ENCODE measurements at regions not wholly inside any gene's neighbourhood (a gene's known extent, or its start where the extent isn't known, plus 50 kb on each side); places are given as distances from the start of the nearest gene placed in this dataset.
"Not testable (repeated sequence)": the region's sequence is repeated elsewhere in the genome, so short reads cannot be mapped to it uniquely, and the experiment has no call there.

GRCh38 chr14:45838597-45838996 is 585.6 kb upstream of the MIS18BP1 start:
- DNase-seq, result peak; percentile 20

DNA sequence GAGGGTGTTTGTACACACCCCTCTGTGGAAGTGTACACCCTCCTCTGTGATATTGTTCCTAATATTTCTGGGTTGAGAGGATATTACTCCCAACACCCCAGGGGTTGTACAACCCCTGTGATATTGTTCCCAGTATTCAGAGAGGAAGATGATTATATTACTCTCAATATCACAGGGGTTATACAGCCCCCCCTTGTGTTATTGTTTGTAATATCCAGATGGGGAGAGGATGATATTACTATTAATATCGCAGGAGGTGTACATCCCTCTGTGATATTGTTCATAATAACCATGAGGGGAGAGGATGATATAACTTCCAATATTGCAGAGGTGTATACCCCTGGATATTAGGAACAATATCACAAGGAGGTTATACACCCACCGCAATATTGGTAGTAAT is 566.1 kb upstream of the MIS18BP1 start:
- no peak for DNase-seq

DNA sequence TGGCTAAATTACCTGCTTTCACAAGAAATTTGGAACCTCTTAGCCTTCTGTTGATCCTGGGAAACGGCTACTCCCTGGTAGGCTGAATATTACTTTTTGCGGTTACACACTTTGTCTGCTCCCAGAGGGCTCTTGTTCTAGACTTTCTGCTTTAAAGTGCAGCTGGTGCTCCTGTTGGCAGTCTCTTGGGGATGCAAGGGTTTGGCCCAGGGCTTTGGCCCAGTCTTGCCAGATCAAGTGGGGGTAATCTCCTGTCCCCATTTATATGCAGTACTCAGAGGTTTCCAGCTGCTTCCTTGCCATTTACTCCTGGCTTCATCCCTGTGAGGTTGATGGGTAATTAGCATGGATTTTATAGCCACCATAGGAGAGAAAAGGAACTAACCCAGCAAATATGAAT is 558.2 kb upstream of the MIS18BP1 start:
- no peak for DNase-seq

GRCh38 chr14:45810152-45810872 is 557.3 kb upstream of the MIS18BP1 start:
- peak; percentile 10 for DNase-seq

DNA sequence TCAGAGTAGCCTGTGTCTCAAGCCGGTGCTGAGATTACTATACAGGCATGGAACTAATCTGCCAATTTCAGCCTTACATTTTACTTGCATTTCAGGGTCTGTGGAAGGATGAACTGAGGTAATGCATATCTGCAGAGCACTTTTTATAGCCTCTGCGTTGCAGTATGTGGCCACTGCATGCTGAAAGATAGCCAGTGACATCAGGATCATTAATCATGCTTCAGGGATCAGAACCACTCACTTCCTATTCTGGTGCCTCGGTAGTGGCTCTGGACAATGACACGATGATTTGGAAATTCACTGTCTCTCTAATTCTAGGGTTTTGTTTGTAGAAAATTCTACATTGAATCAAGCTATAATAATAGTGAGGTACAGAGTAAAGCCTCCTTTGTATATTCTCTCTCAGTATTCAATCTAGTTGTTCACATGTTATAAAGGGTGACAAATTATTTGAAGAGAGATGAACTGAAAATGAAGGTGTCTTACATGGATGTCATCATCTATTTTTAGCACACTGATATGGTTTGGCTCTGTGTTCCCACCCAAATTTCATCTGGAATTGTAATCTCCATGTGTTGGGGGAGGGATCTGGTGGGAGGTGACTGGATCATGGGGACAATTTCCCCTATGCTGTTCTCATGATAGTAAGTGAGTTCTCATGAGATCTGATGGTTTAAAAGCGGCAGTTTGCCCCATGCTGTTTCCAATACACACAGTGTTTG is 554.3 kb upstream of the MIS18BP1 start:
- no peak for DNase-seq

DNA sequence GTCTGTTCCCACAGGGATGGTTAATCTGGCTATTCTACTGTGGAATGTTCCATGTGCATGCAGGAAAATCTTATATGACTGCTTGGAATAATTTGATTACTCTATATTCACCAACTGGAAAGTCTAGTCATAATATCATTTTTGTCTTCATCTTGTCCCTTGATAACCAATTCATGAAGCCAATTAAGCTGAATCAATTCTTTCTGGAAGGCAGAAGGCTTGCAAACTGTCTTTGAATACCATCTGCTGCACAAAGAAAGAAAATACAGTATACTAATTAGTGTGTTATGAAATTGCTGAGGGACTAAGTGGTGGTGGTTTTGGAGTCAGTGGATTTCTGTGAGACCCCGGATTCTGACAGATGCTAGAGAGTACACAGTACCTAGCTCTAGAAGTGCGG is 546.5 kb upstream of the MIS18BP1 start:
- no peak for DNase-seq

DNA sequence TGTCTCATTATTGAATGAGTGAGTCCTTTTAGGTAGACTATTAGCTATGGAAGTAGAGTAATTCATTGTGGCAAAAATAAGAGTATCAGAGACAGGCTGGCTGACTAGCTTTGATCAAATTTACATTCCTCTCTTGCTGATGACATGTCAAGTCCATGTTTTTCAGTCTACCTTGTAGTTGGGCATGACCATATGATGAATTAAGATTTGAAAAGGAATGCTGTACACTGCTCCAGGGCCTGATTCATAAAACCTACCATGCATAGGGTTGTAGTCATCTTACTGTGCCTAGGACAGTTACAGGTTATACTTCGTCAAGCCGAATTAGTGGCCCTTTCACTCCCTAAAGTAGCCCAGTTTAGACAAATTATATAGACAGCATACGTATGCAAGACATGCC is 545.7 kb upstream of the MIS18BP1 start:
- DNase-seq, result no peak

DNA sequence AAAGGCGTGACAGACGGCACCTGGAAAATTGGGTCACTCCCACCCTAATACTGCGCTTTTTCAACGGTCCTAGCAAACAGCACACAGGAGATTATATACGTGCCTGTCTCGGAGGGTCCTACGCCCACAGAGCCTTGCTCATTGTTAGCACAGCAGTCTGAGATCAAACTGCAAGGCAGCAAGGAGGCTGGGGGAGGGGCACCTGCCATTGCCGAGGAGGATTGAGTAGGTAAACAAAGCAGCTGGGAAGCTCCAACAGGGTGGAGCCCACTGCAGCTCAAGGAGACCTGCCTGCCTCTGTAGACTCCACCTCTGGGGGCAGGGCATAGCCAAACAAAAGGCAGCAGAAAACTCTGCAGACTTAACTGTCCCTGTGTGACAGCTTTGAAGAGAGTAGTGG is 543.0 kb upstream of the MIS18BP1 start:
- not testable (repeated sequence) for DNase-seq

DNA sequence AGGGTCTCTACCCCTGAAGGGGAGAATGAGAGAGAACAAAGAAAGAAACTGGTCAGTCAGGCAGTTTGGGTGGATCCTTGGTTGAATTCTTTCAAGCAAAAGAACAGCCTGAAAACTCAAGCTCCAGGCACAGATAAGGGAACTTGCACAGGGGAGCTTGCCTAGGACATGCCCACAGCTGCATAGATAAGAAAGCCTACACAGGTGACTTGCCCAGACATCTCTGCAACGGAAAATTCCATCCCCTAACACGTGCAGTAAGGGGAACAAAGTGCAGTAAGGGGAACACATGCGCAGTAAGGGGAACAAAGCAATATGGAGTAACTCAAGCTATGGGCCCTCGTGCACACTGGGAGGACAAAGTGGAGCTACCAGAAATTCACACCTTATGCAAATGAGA is 540.1 kb upstream of the MIS18BP1 start:
- DNase-seq, result no peak

- DNase-seq, result no peak
These were observed 537.3 kb upstream of the MIS18BP1 start for GRCh38 chr14:45790293-45790692.

DNA sequence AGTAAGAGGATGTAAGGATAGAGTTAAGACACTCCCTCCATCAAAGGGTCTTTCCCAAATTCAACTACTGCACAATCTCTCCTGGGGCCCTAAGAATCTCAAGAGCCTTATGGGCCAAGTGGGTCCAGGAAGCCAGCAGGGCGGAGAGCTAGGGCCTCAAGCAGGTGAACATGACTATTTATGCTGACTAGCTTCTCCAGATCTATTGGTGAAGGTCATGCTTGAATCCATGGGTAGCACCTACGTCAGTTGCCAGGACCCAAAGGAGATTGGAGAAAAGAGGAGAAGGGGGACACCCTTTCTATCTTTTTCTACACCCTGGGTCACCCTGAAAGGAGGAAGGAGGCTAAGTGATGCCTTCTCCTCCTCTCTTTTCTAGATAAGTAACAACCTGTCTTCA is 534.2 kb upstream of the MIS18BP1 start:
- DNase-seq, result no peak

DNA sequence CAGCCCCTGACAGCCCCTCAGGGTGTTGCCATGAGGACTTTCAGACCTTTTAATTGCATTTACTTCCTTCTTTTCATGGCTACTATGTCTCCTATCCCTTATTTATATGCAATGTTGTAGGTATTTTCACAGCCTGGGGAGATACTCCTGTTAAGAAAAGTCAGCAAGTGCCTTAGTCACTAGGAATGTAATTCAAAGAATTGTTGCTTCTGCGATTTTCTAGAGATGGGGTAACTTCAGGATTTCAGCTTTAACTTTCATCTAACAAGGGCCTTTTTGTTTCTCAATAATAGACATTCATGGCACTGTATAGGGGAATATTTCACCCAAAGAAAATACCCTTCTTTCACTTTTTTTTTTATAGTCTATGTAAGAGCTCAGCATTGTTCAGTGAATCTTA is 533.3 kb upstream of the MIS18BP1 start:
- no peak for DNase-seq

DNA sequence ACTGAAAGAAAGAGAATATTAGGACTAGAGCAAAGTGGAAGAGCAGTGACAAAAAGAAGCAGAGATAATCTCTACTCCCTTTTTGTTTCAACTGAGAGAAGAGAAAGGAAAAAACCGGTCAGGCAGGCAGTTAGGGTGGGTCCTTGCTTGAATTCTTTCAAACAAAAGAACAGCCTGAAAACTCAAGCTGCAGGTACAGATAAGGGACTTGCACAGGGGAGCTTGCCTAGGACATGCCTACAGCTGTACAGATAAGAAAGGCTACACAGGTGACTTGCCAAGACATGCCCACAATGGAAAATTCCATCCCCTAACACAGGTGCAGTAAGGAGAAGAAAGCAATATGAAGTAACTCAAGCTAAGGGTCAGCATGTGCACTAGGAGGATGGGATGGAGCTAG is 532.2 kb upstream of the MIS18BP1 start:
- no peak for DNase-seq

- DNase-seq, result no peak
These were observed 513.2 kb upstream of the MIS18BP1 start for GRCh38 chr14:45766247-45766646.

DNA sequence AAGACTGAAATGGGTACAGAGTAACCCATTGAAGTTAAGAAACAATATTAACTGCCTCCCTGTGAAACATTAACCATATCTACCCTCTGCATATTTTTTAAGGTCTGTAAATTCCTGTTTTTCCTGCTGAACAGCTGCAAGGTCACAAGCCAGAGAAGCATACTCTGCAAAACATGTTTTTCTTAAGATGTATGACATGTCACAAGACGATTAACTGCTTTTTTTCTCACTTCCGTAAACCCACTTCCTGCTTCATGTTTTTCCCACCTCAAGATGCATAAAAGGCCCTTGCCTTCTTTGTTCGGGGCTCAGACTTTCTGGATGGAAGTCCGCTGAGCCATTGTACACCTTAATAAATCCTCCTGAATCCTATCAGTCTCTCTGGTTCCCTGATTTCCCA is 504.7 kb upstream of the MIS18BP1 start:
- no peak for DNase-seq

DNA sequence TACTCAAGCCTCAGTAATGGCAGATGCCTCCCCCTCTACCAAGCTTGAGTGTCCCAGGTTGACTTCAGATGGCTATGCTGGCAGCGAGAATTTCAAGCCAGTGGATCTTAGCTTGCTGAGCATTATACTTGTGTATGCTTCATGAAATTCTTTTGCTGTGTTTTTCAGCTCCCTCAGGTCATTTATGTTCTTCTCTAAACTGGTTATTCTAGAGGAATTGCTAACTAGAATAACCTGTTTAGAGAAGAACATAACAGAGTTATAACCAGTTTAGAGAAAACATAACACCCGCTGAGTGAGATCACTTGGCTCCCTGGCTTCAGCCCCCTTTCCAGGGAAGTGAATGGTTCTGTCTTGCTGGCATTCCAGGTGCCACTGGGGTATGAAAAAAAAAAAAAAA is 503.4 kb upstream of the MIS18BP1 start:
- not testable (repeated sequence) for DNase-seq

GRCh38 chr14:45743884-45744283 is 490.9 kb upstream of the MIS18BP1 start:
- DNase-seq, result no peak

- DNase-seq, result no peak
These were observed 489.2 kb upstream of the MIS18BP1 start for GRCh38 chr14:45742187-45742586.

- DNase-seq, result peak; percentile 54
These were observed 475.6 kb upstream of the MIS18BP1 start for GRCh38 chr14:45728434-45729225.

GRCh38 chr14:45727133-45727532 is 474.1 kb upstream of the MIS18BP1 start:
- no peak for DNase-seq

DNA sequence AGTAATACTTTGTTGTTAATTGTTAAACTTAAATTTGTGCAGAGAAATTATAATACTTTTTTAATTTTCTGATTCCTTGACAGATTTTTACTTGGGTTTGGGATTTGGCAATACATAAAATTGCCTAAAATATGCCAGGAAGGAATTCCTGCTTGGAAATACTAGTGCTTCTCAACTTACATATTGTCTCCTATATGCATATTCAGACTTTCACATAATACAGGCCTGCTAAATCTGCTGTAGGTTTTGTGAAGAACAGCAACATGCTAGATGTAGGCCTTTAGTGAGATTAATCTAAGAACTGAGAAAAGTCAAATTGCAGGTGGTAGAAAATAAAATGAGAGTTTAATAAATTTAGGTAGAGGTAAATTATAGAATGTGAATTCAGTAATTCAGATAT is 468.5 kb upstream of the MIS18BP1 start:
- DNase-seq, result no peak

DNA sequence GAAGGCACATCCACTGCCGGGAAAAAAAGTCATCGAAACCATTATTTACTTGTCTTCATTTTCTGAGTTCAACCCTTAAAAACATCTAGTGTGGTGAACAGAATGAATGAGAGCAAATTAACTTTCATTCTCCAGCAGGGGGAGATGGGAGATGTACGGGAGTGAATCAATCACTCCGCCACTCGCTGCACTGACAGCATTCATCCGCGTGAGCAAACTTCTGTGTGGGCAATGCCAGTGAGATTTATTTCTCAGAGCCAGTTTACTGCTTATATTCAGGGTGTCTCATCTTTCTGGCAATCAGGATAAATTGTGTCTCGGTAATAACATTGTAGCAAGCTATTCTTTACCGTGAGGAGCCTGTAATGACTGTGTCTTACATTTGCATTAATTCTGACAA is 463.6 kb upstream of the MIS18BP1 start:
- DNase-seq, result peak; percentile 80

DNA sequence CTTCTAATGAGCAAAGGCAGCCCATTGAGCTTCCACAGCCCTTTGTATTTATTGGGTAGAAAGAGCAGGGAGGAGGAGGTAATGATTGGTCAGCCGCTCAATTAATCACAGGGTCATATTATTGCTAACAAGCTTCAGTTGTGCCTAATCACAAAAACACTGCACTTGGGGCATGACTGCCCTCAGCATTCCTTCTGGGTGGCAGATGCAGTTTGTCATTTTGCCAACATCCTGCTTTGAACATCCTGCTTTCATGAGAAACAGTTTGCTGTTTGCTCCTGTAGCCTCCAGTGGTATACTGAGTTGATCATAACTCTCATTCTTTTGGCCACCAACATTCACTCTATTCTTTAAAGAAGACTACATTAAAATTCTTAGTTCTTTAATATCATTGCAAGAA is 462.9 kb upstream of the MIS18BP1 start:
- no peak for DNase-seq

Data from renal pelvis (tissue), 1 donor.